H9 (cell line): ENCODE measurements at regions not wholly inside any gene's neighbourhood (a gene's known extent, or its start where the extent isn't known, plus 50 kb on each side); places are given as distances from the start of the nearest gene placed in this dataset.

Experiments used
- DNase-seq: peaks from one replicate; pipeline ENCODE4 v3.0.0-alpha.2; 2017
- H2AFZ ChIP-seq: one replicate; pipeline ENCODE4 v1.6.1; 2013; ENCODE audit warnings: mild to moderate bottlenecking, low read length, control low read depth, moderate library complexity
- H2AK5ac ChIP-seq: 2 replicates; pipeline ENCODE4 v1.6.1; 2013; ENCODE audit warnings: low read length, control low read depth, mixed read lengths; ENCODE audit not compliant: insufficient read length
- H2BK120ac ChIP-seq: one replicate; pipeline ENCODE4 v1.6.1; 2013; ENCODE audit warnings: low read depth, mild to moderate bottlenecking, low read length, control low read depth, inconsistent platforms; ENCODE audit not compliant: poor library complexity, severe bottlenecking
- H2BK12ac ChIP-seq: 2 replicates; pipeline ENCODE4 v1.6.1; 2013; ENCODE audit warnings: low read length, control low read depth, mixed read lengths, low read depth; ENCODE audit not compliant: insufficient read length
- H2BK15ac ChIP-seq: 2 replicates; pipeline ENCODE4 v1.6.1; 2013; ENCODE audit warnings: low read depth, low read length, control low read depth
- H2BK20ac ChIP-seq: one replicate; pipeline ENCODE4 v1.6.1; 2013; ENCODE audit warnings: low read depth, mild to moderate bottlenecking, low read length, control low read depth, inconsistent platforms; ENCODE audit not compliant: poor library complexity, severe bottlenecking
- H2BK5ac ChIP-seq: 2 replicates; pipeline ENCODE4 v1.6.1; 2013; ENCODE audit warnings: low read length, control low read depth, mixed read lengths; ENCODE audit not compliant: insufficient read length
- H3K14ac ChIP-seq: 2 replicates; pipeline ENCODE4 v1.6.1; 2013; ENCODE audit warnings: low read length, control low read depth; ENCODE audit not compliant: insufficient read depth
- H3K18ac ChIP-seq: 2 replicates; pipeline ENCODE4 v1.6.1; 2013; ENCODE audit warnings: low read depth, mild to moderate bottlenecking, mixed read lengths, low read length, control low read depth; ENCODE audit not compliant: insufficient read length
- H3K23ac ChIP-seq: 2 replicates; pipeline ENCODE4 v1.6.1; 2013; ENCODE audit warnings: low read length, control low read depth, mixed read lengths, low read depth; ENCODE audit not compliant: insufficient read length
- H3K23me2 ChIP-seq: 2 replicates; pipeline ENCODE4 v1.6.1; 2013; ENCODE audit warnings: low read depth, mild to moderate bottlenecking, mixed read lengths, low read length, control low read depth; ENCODE audit not compliant: insufficient read length, poor library complexity, severe bottlenecking
- H3K27ac ChIP-seq: 2 replicates; pipeline ENCODE4 v1.5.1; 2013; ENCODE audit warnings: low read length, control low read depth, mixed read lengths, low read depth; ENCODE audit not compliant: insufficient read length
- H3K27me3 ChIP-seq: 2 replicates; pipeline ENCODE4 v1.6.1; 2013; ENCODE audit warnings: low read length, control low read depth, inconsistent platforms; ENCODE audit not compliant: insufficient read depth
- H3K4ac ChIP-seq: 2 replicates; pipeline ENCODE4 v1.6.1; 2013; ENCODE audit warnings: low read depth, mild to moderate bottlenecking, control low read depth, inconsistent platforms, low read length, moderate library complexity
- H3K4me1 ChIP-seq: 2 replicates; pipeline ENCODE4 v1.6.1; 2013; ENCODE audit warnings: low read length, control low read depth, inconsistent platforms; ENCODE audit not compliant: insufficient read depth
- H3K4me2 ChIP-seq: 2 replicates; pipeline ENCODE4 v1.6.1; 2013; ENCODE audit warnings: low read length, control low read depth, mixed read lengths; ENCODE audit not compliant: insufficient read length, insufficient read depth
- H3K56ac ChIP-seq: 2 replicates; pipeline ENCODE4 v1.6.1; 2013; ENCODE audit warnings: low read depth, mild to moderate bottlenecking, mixed read lengths, low read length, control low read depth; ENCODE audit not compliant: insufficient read length
- H3K79me1 ChIP-seq: 2 replicates; pipeline ENCODE4 v1.6.1; 2013; ENCODE audit warnings: low read depth, mild to moderate bottlenecking, moderate library complexity, low read length, control low read depth, inconsistent platforms; ENCODE audit not compliant: insufficient read depth, poor library complexity, severe bottlenecking
- H3K79me2 ChIP-seq: 2 replicates; pipeline ENCODE4 v1.6.1; 2013; ENCODE audit warnings: low read length, control low read depth, inconsistent platforms; ENCODE audit not compliant: insufficient read depth
- H3K9ac ChIP-seq: 2 replicates; pipeline ENCODE4 v1.6.1; 2013; ENCODE audit warnings: low read length, control low read depth, mixed read lengths; ENCODE audit not compliant: insufficient read length; ENCODE audit errors: extremely low read depth
- H3K9me3 ChIP-seq: one replicate; pipeline ENCODE4 v1.6.1; 2013; ENCODE audit warnings: low read depth, low read length, inconsistent platforms; ENCODE audit not compliant: control insufficient read depth
- H3T11ph ChIP-seq: one replicate; pipeline ENCODE4 v1.6.1; 2013; ENCODE audit warnings: mild to moderate bottlenecking, low read length, control low read depth, inconsistent platforms
- H4K20me1 ChIP-seq: one replicate; pipeline ENCODE4 v1.6.1; 2013; ENCODE audit not compliant: control insufficient read depth, insufficient read length, insufficient read depth
- H4K5ac ChIP-seq: 2 replicates; pipeline ENCODE4 v1.6.1; 2013; ENCODE audit warnings: low read depth, mild to moderate bottlenecking, mixed read lengths, low read length, control low read depth; ENCODE audit not compliant: insufficient read length
- H4K8ac ChIP-seq: replicated peaks from 2 replicates; pipeline ENCODE4 v1.6.1; 2013; ENCODE audit warnings: low read length, control low read depth, mixed read lengths, low read depth; ENCODE audit not compliant: insufficient read length
- H4K91ac ChIP-seq: 2 replicates; pipeline ENCODE4 v1.6.1; 2013; ENCODE audit warnings: low read depth, mild to moderate bottlenecking, moderate library complexity, mixed read lengths, low read length, control low read depth; ENCODE audit not compliant: insufficient read length
- H3K27ac Mint-ChIP-seq, 3 experiments: 2 replicates in 2 of 3; 3 replicates in 1 of 3; pipeline ENCODE4 v1.8.0; 2020 to 2021; ENCODE audit warnings: mixed read lengths in 3 of 3, mild to moderate bottlenecking in 1 of 3, moderate library complexity in 1 of 3
- H3K27me3 Mint-ChIP-seq: 2 replicates; pipeline ENCODE4 v1.8.0; 2021; ENCODE audit warnings: low read depth, mild to moderate bottlenecking, moderate library complexity, mixed read lengths
- H3K36me3 Mint-ChIP-seq, 3 experiments: 2 replicates in 2 of 3; 3 replicates in 1 of 3; pipeline ENCODE4 v1.8.0; 2020 to 2021; ENCODE audit warnings: low read depth in 3 of 3, mixed read lengths in 3 of 3; ENCODE audit not compliant: insufficient read depth in 1 of 3
- H3K4me1 Mint-ChIP-seq, 2 experiments: 2 replicates each; pipeline ENCODE4 v1.8.0; 2020; ENCODE audit warnings: mixed read lengths in 2 of 2
- H3K4me3 Mint-ChIP-seq, 2 experiments: 2 replicates in 1 of 2; 3 replicates in 1 of 2; pipeline ENCODE4 v1.8.0; 2020 to 2021; ENCODE audit warnings: mild to moderate bottlenecking in 2 of 2, mixed read lengths in 2 of 2, moderate library complexity in 1 of 2
- H3K9me3 Mint-ChIP-seq, 2 experiments: 2 replicates in 1 of 2; 3 replicates in 1 of 2; pipeline ENCODE4 v1.8.0; 2020; ENCODE audit warnings: mild to moderate bottlenecking in 2 of 2, mixed read lengths in 2 of 2, moderate library complexity in 1 of 2
- CTCF ChIP-seq: fragments of 200-600 bp; sonication (generic); conservative IDR thresholded peaks from 3 replicates; pipeline ENCODE4 v1.8.0; 2021; ENCODE audit warnings: antibody characterized with exemption, mild to moderate bottlenecking
- WGBS: extraction: QIAGEN DNeasy Blood & Tissue Kit; methylation state at CpG from one replicate; pipeline ENCODE4 v1.1.7; 2013; ENCODE audit warnings: missing lambda C conversion rate, low lambda C conversion rate, mixed read lengths; ENCODE audit not compliant: insufficient read length; ENCODE audit errors: extremely low coverage; 5-methylcytosine and 5-hydroxymethylcytosine counted together

GRCh38 chr1:13994386-13994785 is 294.4 kb downstream of the PRDM2 start:
- H3K4me3 Mint-ChIP-seq, result no peak overlapping the region
- H2BK20ac ChIP-seq, result no peak overlapping the region
- no CpG with 5 or more reads among the region's 1 CpG for WGBS

More at GRCh38 chr1:13994386-13994785, 294.4 kb downstream of the PRDM2 start:
- peaks cover 33 to 37% of the 10 kb centered on the region in 2 experiments for H3K9me3 Mint-ChIP-seq
- Histone ChIP-seq H2AFZ (no peak overlapping the region), H3K27ac (no peak overlapping the region), H3K4me2 (no peak overlapping the region), H3K27me3 (no peaks in the 10 kb centered on the region), H3T11ph (no peak overlapping the region), H4K5ac (no peak overlapping the region), H3K18ac (no peak overlapping the region), H2BK120ac (no peak overlapping the region), H2BK15ac (no peak overlapping the region), H4K8ac (no peak overlapping the region), H2BK5ac (no peak overlapping the region), H2AK5ac (no peak overlapping the region), H3K4me1 (no peaks in the 10 kb centered on the region), H2BK12ac (no peak overlapping the region), H3K14ac (no peak overlapping the region), H3K4ac (no peak overlapping the region), H3K9me3 (peaks cover 6% of the 10 kb centered on the region), H3K79me2 (no peaks in the 10 kb centered on the region; the same call in 1 of the 2 replicates), H3K56ac (no peak overlapping the region), H3K79me1 (no peaks in the 10 kb centered on the region), H4K20me1 (no peaks in the 10 kb centered on the region), H3K23ac (no peak overlapping the region), H3K23me2 (no peaks in the 10 kb centered on the region), H3K9ac (no peak overlapping the region), H4K91ac (no peak overlapping the region)
- DNase-seq, result no peak
- peak overlapping the region in 1 of 3 experiments; percentile 60; a peak in 1 of 7 replicates for H3K27ac Mint-ChIP-seq
- no peak for TF ChIP-seq CTCF
- H3K4me1 Mint-ChIP-seq, result peaks cover 7 to 13% of the 10 kb centered on the region in 2 experiments
- H3K36me3 Mint-ChIP-seq, result peaks cover 11 to 42% (median 11%) of the 10 kb centered on the region in 3 experiments
- peaks cover 1% of the 10 kb centered on the region for H3K27me3 Mint-ChIP-seq
